ENCODE measurements at regions not wholly inside any gene's neighbourhood (a gene's known extent, or its start where the extent isn't known, plus 50 kb on each side); places are given as distances from the start of the nearest gene placed in this dataset.
A peak's percentile ranks its signal among the peaks of the same experiment; 100 is the strongest.

DNA sequence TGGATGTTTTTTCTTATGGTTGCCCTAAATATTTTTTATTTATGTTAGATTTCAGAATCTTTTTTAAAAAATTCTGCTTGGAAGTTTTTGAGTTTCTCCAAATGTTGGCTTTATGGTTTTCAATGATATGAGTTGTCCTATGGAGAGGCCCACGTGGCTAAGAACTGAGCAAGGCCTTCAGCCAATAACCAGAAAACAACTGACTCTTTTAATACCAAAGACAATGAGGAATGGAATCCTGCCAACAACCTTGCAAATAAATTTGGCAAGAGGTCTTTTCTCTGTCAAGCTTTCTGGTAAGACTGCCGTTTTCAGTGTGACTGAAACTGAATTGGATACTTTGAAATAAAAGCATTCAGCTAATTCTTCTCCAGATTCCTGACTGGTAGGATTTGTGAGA lies 1740.1 kb upstream of the WWC1 start:
- DNase-seq (ENCODE audit: low read depth) = no peak

DNA sequence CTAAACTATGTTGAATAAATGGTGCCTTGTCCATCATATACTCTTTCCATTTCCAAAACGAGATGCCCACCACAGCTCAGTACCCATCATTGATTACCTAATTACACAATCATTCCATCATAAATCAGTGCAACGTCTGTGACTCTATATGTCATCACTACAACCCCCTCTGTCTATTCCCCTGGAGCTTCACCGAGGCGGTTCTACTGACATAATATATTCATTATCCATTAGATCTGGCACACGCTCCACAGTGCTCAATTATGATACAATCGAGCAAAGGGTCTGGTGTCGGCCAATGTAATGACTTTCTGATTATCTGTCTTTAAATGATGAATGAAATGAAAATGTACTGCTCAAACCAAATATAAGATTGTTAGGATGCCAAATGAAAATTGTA lies 1737.7 kb upstream of the WWC1 start:
- DNase-seq (ENCODE audit: low read depth) = no peak

DNA sequence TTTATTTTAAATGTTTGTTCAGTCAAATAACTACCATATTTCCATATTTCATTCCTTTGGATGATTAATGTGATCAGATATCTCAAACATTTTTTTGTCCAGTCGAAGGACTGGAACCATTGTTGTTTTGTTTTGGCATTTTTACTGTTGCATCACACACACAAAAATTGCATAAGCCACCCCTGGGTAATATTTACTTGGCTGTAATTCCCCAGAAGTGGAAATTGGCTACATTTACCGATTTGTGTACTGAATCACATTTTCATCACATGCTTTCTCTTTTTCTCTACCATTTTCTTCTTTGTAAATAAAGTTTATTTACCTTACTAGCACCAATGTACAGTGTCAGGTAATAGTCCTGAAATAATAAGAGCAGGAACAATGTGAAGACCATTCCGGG lies 1729.7 kb upstream of the WWC1 start:
- no peak for DNase-seq (ENCODE audit: low read depth)

DNA sequence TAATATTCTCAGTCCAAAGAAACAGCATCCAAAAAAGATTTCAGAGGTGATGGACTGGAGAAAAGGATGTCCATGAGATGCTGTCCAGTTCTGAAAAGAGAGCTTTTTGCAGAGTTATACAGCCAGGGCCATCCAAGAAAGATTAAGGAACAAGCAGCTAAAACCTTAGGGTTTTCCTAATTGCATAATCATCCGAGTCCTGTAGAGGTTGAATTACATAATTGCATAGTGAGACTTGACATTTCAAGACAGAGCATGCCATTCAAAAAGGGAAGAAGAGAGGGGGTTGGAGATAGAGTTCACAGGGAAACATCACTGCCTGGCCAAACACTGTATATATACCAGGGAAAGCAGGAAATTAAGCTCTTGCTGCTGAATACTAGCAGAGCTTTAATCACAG lies 1729.2 kb upstream of the WWC1 start:
- no peak for DNase-seq (ENCODE audit: low read depth)

DNA sequence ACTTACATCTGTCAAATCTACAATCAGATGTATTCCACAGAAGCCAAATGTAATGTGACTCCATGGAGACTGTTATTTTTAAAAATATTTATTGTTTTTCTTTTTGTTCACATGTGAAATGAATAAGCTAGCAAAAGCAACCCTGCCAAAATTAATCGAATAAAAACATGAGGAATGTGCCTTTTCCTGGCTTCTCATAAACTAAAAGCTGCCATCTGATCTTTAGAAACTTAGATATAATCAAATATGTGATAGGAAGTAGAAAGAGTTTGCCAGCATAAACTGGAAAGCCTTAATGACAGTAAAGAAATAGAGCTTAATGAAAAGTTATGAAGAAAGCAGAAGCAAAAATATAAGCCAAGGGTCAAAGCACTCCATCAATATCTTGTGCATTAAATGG lies 1724.7 kb upstream of the WWC1 start:
- DNase-seq (ENCODE audit: low read depth) = no peak

DNA sequence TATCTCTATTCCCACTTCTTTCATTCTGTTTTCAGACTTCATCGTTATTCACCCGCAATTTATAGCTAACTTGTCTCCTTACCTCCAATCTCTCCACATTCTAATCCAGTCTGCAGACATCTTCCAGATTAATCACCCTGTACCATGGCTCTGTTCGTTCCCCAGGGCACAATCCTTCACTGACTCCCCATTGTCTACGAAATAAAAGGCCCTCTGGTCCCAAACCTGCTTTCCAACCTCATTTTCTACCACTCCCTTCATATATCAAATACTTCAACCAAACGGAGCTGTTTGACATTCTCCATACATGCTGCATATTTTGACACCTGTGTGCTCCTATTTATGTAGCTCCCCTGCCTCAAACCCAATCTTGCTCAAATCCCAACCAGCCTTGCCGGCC lies 1720.6 kb upstream of the WWC1 start:
- no peak for DNase-seq (ENCODE audit: low read depth)

DNA sequence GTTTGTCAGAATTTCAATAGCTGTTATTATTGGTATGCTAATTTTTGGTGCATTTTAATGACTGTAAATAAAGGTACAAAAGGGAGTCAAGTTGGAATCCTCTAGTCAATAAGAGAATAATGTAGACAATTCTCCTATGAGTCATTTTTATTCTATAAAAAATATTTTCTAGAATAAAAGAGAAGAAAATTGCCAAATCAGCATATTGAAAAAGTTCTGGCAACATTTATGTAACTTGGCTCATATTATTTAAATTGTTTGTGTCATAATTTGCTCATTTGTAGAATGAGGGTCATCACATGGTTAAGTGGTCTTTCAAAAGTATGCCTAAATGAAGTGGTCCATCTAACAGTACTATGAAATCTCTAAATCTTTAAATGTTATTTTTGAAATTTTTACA lies 1719.8 kb upstream of the WWC1 start:
- DNase-seq (ENCODE audit: low read depth) = no peak

DNA sequence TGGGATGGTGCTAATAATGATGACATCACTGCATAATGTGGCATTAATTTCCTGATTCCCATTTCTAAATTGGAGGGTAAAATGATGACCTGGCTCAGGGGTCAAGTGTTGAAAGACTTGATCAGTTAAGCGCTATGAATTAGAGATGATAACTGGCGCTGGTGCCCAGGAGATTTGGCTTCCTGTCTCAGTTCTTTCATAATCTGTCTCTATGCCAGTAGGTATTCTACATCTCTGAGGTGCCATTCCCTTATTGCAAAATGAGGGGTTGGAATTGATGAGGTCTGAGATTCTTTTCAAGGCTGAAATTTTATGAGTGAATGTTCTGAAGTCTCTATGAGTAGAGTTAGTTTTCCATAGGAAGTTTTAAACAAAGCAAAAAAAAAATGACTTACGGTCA lies 1715.1 kb upstream of the WWC1 start:
- no peak for DNase-seq (ENCODE audit: low read depth)

DNA sequence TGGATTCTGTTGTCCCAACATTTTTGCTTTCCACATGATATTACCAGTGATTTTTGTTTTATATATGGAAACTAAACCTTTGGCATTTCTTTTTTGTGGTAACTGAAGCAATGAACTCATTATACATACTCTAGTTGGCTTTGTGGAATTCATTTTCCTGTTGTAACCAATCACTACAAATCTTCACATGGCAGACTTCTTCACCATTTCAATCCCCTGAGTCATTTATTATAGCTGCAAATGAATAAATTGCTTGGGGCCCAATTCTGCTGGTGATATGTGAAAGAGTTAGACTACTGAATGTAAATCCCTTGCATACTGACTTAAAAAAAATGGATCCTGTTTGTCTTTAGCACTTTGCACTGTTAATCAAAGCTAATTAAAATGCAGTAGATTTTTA lies 1709.6 kb upstream of the WWC1 start:
- peak; percentile 0 for DNase-seq (ENCODE audit: low read depth)

DNA sequence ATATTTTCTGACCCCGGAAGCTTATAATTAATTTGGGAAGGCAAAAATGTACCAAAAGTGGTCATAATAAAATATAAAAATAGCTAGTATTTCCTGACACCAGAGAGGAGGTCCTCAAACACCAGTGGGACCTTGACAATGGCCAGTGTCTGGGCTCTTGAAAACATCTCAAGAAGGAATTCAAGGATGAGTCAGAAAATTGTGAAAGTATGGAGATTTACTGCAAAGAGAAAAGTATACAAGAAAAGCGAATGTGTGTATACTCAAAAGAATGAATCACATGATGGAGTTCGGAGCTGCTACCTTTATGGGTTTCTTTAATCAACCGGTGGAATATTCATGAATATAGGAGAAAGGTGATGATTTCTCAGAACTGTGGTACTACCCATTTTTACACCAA lies 1709.0 kb upstream of the WWC1 start:
- DNase-seq (ENCODE audit: low read depth) = no peak

DNA sequence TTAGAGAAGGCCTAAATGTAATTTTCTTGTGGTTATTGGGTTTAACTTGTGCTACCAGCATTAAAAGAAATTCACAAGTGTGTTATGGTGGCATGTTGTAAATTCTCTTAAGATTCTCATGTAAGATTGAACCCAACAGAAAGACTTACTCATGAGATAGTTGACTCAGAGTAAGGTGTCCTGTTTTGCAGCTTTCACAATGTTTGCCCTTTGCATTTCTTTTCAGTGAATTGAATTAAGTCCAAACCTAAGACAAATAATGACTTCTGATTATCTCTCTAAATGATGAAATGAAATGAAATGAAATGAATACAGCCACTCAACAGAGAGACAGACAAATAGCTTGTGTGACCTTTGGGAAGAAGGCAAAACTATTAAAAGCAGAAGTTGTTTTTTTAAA lies 1696.9 kb upstream of the WWC1 start:
- no peak for DNase-seq (ENCODE audit: low read depth)

DNA sequence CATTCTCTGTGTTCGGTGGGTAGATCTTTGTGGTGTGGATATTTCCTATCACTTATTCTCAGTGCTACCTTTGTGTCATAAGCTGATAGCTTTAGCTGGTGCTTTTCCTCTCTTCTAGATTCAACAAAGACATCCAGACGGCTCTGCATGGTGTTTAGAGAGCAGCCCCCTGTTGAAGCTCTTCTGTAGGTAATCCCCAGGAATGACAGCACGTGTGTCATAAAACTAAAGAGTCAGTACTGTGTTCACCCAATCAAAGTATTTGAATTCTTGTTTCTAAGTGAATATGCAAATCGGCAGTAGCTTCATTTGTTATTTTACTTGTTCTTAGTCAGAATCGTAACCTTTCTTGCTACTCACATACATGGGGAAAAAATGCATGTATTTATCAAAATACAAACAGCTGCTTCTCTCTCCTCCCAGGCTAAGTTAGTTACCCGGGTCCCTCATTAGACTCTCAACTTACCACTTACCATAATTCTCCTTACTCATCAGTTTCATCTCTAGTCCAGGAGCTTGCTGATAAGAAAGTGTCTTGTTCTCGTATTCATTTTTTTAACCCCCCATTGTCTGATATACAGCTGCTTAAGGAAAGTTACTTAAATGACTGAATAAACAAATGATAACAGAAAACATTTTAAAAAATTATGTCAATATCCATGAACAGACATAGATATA lies 1696.0 kb upstream of the WWC1 start:
- no peak for DNase-seq (ENCODE audit: low read depth)

DNA sequence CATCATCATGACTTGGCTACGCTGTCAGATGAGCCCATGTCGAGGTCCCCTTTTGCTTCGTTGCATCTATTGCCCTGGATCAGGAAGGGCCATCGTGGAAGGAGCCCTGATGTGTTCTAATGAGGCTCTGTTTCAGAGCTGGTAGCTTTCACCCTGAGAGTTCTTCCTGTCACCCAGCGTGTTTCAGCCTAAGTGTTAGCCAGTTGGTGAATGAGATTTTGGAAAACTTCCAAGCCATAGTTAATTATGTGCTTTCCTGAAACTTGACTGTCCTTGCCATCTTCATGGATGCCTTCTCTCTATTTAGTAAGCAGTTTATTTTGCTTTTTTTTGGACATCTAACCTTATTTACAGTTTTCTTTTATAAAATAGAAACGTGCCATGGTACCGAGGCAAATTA lies 1695.4 kb upstream of the WWC1 start:
- no peak for DNase-seq (ENCODE audit: low read depth)

DNA sequence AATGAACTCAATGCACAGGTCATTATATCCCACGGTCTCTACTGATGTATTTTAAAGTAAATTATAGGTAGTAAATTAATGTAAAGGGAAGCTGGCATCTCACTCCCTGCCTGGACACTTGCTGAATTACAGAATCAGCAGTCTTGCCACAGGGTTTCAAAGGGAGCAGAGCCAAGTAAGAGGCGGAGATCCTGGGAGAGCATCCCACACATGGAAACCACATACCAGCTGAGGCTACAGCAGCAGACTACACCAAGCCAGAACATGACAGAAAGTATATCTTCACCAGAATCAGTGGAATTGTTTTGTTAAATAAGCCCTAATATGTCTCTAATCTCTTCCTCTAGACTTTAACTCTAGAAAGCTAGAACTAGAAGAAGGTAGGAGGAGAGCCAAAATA lies 1689.2 kb upstream of the WWC1 start:
- DNase-seq (ENCODE audit: low read depth) = no peak

DNA sequence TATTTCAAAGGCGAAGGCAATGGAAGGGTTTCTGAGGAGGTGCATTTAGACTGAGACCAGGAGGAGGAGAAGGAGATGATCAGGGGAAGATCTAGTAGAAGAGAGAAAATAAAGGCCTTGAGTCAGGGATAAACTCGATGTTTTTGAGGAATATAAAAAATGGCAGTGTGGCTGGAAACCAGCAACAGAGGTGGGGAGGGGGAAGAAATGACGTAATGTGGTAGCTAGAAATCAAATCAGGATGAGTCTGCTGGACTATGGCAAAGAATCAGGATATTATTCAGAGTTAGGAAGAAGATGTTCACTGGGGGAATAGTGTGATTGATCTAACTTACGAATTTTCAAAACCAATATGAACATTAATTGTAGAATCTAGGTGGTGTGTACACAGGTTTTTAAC lies 1673.9 kb upstream of the WWC1 start:
- DNase-seq (ENCODE audit: low read depth) = no peak

DNA sequence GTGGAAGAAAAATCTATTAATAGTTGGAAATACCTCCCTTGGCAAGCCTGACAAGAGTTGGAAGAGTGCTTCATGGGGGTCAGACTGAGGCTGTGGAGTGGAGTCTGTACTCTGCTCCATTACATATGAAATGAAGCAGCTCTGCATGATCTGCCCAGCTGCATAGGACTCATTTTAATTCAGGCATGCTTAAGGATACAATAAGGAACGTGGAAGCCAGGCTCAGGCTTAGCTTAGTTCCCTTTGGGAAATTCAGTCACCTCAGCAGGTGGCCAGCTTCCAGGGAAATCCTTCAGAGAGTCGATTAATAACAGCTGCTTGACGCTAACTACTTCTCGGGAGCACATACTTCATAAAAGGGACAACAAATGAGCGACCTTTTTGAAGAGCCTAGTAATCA lies 1672.9 kb upstream of the WWC1 start:
- DNase-seq (ENCODE audit: low read depth) = no peak

DNA sequence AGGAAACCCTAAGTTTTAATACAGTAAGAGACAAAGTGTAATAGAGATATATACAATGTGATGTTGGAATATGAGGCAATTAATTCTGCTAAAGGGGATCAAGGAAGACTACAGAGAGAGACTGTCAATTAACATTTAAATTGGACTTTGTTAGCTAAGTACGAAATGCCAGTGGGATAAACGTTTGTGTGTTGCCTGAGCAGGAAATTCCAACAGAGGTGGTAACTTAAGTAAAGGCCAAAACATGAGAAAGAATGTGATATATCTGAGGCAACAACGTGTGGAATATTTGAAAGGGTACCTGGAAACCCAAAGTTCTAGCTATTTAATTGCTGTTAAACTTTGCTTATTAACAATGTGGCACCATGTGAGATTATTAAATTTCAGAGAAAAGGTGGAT lies 1666.9 kb upstream of the WWC1 start:
- no peak for DNase-seq (ENCODE audit: low read depth)

DNA sequence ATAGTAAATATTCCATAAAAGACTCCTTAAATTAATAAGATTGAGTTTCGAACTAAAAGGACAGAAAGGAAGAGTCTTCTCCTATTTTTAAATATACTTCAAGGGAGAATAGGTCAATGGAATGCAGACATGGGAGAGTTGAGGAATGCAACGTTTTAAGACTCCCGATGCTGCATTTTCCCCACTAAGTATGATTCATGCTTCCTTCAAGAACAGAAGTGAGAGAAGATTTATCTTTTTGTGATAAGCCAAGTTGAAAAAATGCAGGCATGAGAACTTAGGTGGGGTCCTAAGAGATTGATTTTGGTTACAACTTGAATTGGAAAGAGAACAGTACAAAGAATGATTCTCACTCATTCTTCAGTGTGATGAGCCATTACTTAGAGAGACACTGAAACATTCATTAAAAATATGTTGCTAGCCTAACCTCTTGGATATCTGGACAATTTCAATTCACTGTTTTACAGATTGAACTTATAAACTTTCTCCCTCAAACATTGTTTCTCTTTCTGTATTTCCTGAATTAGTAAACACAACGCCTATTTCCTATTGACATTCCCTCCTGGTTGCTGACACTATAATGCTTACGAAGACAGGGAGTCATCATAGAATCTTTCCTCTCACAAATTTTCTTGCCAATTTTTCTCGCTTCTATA lies 1666.1 kb upstream of the WWC1 start:
- DNase-seq (ENCODE audit: low read depth) = peak; percentile 2

DNA sequence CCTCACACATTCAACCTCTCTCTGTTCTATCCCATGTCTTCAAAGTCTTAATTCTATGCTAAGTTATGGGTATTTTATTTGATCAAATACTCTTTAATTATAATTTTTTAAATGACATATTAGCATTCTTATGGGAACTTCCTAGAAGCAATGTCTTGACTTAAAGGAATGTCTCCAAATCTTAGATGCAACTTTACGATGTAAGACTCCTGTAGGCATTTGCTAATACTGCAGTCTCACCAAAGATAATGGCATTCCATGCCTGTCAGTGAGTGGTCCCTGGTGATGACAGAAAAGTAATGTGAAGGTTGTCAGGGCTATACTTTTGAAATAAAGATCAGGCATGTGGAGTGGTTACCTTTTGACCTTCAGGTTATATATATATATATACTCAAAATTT lies 1654.2 kb upstream of the WWC1 start:
- no peak for DNase-seq (ENCODE audit: low read depth)

DNA sequence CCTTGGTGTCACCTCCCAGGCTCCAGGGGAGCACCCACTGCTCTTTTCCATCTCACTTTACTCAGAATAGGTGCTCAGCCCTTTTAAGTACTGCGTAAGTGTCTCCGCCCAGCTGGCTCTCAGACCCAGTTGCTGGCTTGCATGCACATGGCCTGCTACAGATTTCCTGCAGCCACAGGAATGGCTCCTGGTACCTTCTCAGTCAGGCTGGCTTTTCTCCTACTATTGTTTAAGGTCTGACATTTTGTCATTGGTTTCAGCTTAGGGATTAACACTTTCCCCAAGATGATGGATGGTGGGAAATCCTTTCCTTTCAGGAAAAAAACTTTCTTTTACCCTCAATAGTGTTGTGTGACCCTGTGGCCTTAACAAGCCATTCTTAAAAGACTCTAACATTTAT lies 1652.3 kb upstream of the WWC1 start:
- DNase-seq (ENCODE audit: low read depth) = no peak

DNA sequence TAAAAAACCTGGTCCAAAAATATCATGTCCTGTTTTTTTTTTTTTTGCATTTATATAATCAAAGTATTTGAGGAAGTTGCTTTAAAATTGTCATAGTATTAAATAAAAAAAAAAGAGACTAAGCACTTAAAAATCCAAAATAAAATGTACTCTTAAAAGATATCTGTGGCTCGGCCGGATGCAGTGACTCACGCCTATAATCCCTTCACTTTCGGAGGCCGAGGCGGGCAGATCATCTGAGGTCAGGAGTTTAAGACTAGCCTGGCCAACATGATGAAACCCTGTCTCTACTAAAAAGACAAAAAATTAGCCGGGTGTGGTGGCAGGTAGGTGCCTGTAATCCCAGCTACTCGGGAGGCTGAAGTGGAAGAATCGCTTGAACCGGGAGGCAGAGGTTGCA lies 1651.3 kb upstream of the WWC1 start:
- DNase-seq (ENCODE audit: low read depth) = peak; percentile 6

DNA sequence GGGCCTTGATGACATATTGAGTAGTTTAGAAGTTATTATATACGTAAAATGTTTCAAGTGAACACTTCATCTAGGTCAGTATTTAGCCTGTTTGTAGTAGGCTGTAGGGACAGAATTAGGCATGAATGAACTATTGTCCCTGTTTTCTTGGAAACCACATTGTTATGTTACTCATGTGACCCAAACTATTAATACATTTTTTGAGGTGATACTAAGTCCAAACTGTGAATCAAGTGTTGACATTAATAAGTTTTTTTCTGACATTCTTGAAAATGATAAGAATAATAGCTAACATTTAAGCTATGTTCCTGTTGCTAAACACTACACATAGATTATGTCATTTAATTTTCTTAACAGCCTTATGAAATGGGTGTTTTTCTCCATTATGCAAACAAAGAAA lies 1642.7 kb upstream of the WWC1 start:
- DNase-seq (ENCODE audit: low read depth) = no peak

DNA sequence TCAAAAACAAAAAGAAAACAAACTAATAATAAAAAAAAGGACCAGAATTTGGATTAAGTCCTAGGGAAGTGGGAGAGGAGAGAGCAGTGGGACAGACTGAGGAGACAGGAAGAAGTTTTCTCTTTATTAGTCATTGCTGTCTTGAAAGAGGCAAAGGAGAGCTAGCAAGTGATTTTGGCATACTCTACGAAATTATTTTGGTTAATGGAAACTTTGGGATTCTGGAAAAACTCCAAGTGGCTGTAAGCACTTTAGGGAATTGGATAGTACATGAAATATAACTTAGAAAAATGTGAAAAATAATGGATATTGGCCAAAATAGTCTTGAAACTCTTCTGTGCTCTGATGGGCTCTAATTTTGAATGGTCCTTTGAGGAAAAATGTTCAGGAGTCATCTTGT lies 1641.8 kb upstream of the WWC1 start:
- no peak for DNase-seq (ENCODE audit: low read depth)

DNA sequence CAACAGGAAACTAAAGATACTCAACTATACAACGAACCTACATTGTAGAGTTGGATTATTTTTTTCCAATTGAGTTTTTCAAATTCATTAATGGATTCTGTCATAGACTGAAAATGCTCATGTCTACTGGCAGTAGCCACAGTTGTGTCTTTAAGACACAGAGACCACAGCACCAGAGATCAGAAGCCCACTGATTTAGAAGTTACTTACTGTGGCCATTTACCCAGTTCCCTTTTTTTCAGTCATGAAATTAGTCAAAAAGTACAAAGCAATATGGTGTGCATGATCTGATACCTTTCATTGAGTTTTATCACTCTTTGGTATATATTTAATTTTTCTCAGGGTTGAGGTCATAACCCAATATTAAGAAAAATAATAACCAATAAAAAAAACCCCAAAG lies 1640.2 kb upstream of the WWC1 start:
- DNase-seq (ENCODE audit: low read depth) = no peak

Measured in LHCN-M2 (cell line).